K562 (cell line): ENCODE measurements at regions not wholly inside any gene's neighbourhood (a gene's known extent, or its start where the extent isn't known, plus 50 kb on each side); places are given as distances from the start of the nearest gene placed in this dataset.
A peak's percentile ranks its signal among the peaks of the same experiment; 100 is the strongest.

ENCODE experiments used
- ARHGAP35 ChIP-seq: fragments of 450-650 bp; IDR thresholded peaks from 2 replicates; pipeline ENCODE4 v1.6.1; 2018; ENCODE audit not compliant: partially characterized antibody
- CBFA2T2 ChIP-seq: fragments of 450-650 bp; conservative IDR thresholded peaks from 2 replicates; pipeline ENCODE4 v1.6.1; 2017; ENCODE audit warnings: mild to moderate bottlenecking
- CBX5 ChIP-seq: IDR thresholded peaks from 2 replicates; pipeline ENCODE4 v1.6.1; 2014; ENCODE audit warnings: low read depth, borderline replicate concordance
- CHAMP1 ChIP-seq: fragments of 450-650 bp; IDR thresholded peaks from 2 replicates; pipeline ENCODE4 v1.6.1; 2016; ENCODE audit warnings: mild to moderate bottlenecking
- CTBP1 ChIP-seq: fragments of 450-650 bp; IDR thresholded peaks from 2 replicates; pipeline ENCODE4 v1.6.1; 2016; ENCODE audit warnings: borderline replicate concordance
- DACH1 ChIP-seq: fragments of 450-650 bp; IDR thresholded peaks from 2 replicates; pipeline ENCODE4 v1.6.1; 2018; ENCODE audit not compliant: partially characterized antibody
- ETV1 ChIP-seq: fragments of 450-650 bp; conservative IDR thresholded peaks from 2 replicates; pipeline ENCODE4 v1.6.1; 2016; ENCODE audit warnings: missing genetic modification characterization, control low read depth, low read depth, missing compliant biosample characterization
- EZH2 ChIP-seq: IDR thresholded peaks from 2 replicates; pipeline ENCODE4 v1.6.1; 2012; ENCODE audit warnings: low read depth, mild to moderate bottlenecking, inconsistent platforms, low read length, borderline replicate concordance
- FOXA3 ChIP-seq, 2 experiments: fragments of 450-650 bp in 1 of 2; sonication (generic) in 1 of 2; formaldehyde crosslinking; IDR thresholded peaks in 1 of 2; conservative IDR thresholded peaks in 1 of 2; 2 replicates each; pipeline versions ENCODE4 v1.4.0 to v1.8.0; 2020 to 2022; ENCODE audit warnings: mild to moderate bottlenecking in 2 of 2, missing genetic modification reagents in 1 of 2
- HDAC8 ChIP-seq: fragments of 450-650 bp; IDR thresholded peaks from 2 replicates; pipeline ENCODE4 v1.6.1; 2016; ENCODE audit warnings: mild to moderate bottlenecking, missing genetic modification characterization, moderate library complexity, missing compliant biosample characterization
- HNRNPL ChIP-seq: fragments of 200-400 bp; formaldehyde crosslinking; IDR thresholded peaks from 2 replicates; pipeline ENCODE4 v1.6.1; 2017; ENCODE audit warnings: low read depth, mild to moderate bottlenecking, low read length
- IFI16 ChIP-seq: fragments of 250-450 bp; sonication (Bioruptor Pico); IDR thresholded peaks from 2 replicates; pipeline ENCODE4 v2.1.2; 2022; ENCODE audit warnings: mild to moderate bottlenecking, inconsistent platforms
- NBN ChIP-seq: fragments of 450-650 bp; IDR thresholded peaks from 2 replicates; pipeline ENCODE4 v1.6.1; 2016; ENCODE audit warnings: low read depth, mild to moderate bottlenecking
- NFE2 ChIP-seq: IDR thresholded peaks from 2 replicates; pipeline ENCODE4 v1.6.1; 2014; ENCODE audit warnings: antibody characterized with exemption, low read depth
- PHB2 ChIP-seq: fragments of 450-650 bp; IDR thresholded peaks from 2 replicates; pipeline ENCODE4 v1.6.1; 2017; ENCODE audit warnings: low read depth
- SMAD4 ChIP-seq: fragments of 250-450 bp; sonication (Bioruptor Pico); conservative IDR thresholded peaks from 2 replicates; pipeline ENCODE4 v1.8.0; 2021; ENCODE audit warnings: inconsistent platforms, mild to moderate bottlenecking, moderate library complexity
- SREBF1 ChIP-seq: fragments of 150-350 bp; IDR thresholded peaks from 2 replicates; pipeline ENCODE4 v1.6.1; 2014; ENCODE audit warnings: antibody characterized with exemption, low read depth, low read length, borderline replicate concordance
- ZNF121 ChIP-seq: sonication (generic); formaldehyde crosslinking; conservative IDR thresholded peaks from 2 replicates; pipeline ENCODE4 v1.8.0; 2022; ENCODE audit warnings: missing genetic modification reagents
- ZNF174 ChIP-seq: fragments of 250-450 bp; sonication (Bioruptor Pico); IDR thresholded peaks from 2 replicates; pipeline ENCODE4 v1.4.0; 2020; ENCODE audit warnings: mild to moderate bottlenecking
- ZNF431 ChIP-seq: sonication (generic); formaldehyde crosslinking; IDR thresholded peaks from 2 replicates; pipeline ENCODE4 v1.8.0; 2022; ENCODE audit warnings: mild to moderate bottlenecking, missing genetic modification reagents
- ZNF766 ChIP-seq: fragments of 200-800 bp; sonication (Bioruptor generic); conservative IDR thresholded peaks from 2 replicates; pipeline ENCODE4 v1.6.1; 2016; ENCODE audit warnings: missing genetic modification characterization, missing compliant biosample characterization
- TF ChIP-seq, protein P1 (sequence below): fragments of 250-450 bp; sonication (Bioruptor Pico); IDR thresholded peaks from 2 replicates; pipeline ENCODE4 v1.8.0; 2021; ENCODE audit warnings: borderline replicate concordance, mild to moderate bottlenecking, moderate library complexity; ENCODE audit not compliant: poor library complexity, severe bottlenecking

DNA sequence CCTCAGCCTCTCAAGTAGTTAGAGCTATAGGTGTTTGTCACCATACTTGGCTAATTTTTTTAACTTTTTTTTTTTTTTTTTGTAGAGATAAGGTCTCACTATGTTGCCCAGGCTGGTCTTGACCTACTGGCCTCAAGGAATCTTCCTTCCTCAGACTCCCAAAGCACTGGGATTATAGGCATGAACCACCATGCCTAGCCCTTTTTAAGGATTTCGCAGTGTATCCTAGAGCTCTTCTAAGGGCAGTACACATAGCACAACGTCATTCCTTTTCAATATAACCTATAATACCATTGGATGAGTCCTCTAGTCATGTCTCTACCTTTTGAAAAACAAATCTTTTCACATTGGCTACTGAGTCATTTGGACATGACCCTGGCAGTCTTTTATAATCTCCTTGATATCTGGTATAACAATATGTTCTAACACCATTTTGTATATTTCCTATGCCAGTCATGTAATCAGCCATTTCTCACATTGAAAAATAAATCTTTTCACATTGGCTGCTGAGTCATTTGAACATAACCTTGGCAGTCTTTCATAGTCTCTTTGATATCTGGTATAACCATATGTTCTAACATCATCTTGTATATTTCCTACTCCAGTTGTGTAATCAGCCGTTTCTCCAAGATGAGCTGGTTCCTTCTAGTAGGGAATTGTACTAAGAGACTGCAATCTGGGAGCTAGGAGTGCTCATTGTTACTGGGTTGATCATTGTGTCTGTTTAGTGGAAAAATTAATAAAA lies 944.7 kb downstream of the MCTP2 start (continued):
- TF ChIP-seq DACH1 (peak; percentile 13), ETV1 (tag) (no peak), HNRNPL (no peak), IFI16 (CRISPR knock-in tag) (no peak), NFE2 (peak; percentile 77), CBFA2T2 (peak; percentile 76), FOXA3 (CRISPR knock-in tag; conservative IDR thresholded peaks at IDR 0.05 in 1 of 2, IDR thresholded peaks at IDR 0.05 in 1 of 2) (no peak), SREBF1 (no peak), CTBP1 (no peak), EZH2 (no peak), ARHGAP35 (no peak), PHB2 (no peak), ZNF121 (CRISPR knock-in tag) (no peak), CBX5 (no peak), SMAD4 (CRISPR knock-in tag) (no peak), ZNF766 (CRISPR knock-in tag) (no peak), HDAC8 (tag) (no peak), CHAMP1 (no peak), ZNF174 (CRISPR knock-in tag) (no peak), ZNF431 (CRISPR knock-in tag) (no peak), NBN (no peak)
- TF ChIP-seq, protein P1, sequence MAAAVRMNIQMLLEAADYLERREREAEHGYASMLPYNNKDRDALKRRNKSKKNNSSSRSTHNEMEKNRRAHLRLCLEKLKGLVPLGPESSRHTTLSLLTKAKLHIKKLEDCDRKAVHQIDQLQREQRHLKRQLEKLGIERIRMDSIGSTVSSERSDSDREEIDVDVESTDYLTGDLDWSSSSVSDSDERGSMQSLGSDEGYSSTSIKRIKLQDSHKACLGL: no peak
